ENCODE measurements at regions not wholly inside any gene's neighbourhood (a gene's known extent, or its start where the extent isn't known, plus 50 kb on each side); places are given as distances from the start of the nearest gene placed in this dataset.

- Mint-ChIP-seq H3K36me3 (ENCODE audit: low read depth) (no peaks in the 10 kb centered on the region), H3K27me3 (ENCODE audit: low read depth) (no peaks in the 10 kb centered on the region), H3K4me1 (no peaks in the 10 kb centered on the region), H3K27ac (ENCODE audit: unreplicated experiment) (no peak overlapping the region), H3K4me3 (no peak overlapping the region), H3K9me3 (peaks cover 2% of the 10 kb centered on the region)
- TF ChIP-seq, protein P1, sequence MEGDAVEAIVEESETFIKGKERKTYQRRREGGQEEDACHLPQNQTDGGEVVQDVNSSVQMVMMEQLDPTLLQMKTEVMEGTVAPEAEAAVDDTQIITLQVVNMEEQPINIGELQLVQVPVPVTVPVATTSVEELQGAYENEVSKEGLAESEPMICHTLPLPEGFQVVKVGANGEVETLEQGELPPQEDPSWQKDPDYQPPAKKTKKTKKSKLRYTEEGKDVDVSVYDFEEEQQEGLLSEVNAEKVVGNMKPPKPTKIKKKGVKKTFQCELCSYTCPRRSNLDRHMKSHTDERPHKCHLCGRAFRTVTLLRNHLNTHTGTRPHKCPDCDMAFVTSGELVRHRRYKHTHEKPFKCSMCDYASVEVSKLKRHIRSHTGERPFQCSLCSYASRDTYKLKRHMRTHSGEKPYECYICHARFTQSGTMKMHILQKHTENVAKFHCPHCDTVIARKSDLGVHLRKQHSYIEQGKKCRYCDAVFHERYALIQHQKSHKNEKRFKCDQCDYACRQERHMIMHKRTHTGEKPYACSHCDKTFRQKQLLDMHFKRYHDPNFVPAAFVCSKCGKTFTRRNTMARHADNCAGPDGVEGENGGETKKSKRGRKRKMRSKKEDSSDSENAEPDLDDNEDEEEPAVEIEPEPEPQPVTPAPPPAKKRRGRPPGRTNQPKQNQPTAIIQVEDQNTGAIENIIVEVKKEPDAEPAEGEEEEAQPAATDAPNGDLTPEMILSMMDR (conservative IDR thresholded peaks at IDR 0.05): no peak
- DNase-seq (ENCODE audit: low read depth, low spot score): no peak
Measured at GRCh38 chr4:141913928-141914327, 277.5 kb downstream of the IL15 start.

DNA sequence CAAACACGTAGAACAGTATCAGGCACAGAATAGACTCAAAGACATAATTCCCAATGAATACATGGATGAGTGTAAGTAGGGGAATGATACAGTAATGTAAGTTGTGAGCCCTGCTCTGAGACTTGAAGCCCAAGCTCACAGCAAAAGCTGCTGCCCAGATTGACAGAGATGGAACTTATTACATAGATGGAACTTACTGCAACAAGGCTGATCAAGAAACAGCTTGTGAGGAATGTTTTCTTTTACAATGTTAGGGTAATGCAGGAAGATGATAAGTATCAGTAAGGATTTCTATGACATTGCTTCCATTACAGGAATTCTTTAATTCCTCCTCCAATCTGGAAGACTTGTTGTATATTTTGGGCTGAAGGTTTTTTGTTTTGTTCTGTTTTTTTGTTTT is 278.4 kb downstream of the IL15 start:
- Mint-ChIP-seq H3K4me3 (no peak overlapping the region), H3K4me1 (no peaks in the 10 kb centered on the region), H3K27ac (ENCODE audit: unreplicated experiment) (no peak overlapping the region), H3K36me3 (ENCODE audit: low read depth) (no peaks in the 10 kb centered on the region), H3K27me3 (ENCODE audit: low read depth) (no peaks in the 10 kb centered on the region), H3K9me3 (peaks cover 2% of the 10 kb centered on the region)
- TF ChIP-seq, protein P1 (conservative IDR thresholded peaks at IDR 0.05): no peak
- DNase-seq (ENCODE audit: low read depth, low spot score): no peak

DNA sequence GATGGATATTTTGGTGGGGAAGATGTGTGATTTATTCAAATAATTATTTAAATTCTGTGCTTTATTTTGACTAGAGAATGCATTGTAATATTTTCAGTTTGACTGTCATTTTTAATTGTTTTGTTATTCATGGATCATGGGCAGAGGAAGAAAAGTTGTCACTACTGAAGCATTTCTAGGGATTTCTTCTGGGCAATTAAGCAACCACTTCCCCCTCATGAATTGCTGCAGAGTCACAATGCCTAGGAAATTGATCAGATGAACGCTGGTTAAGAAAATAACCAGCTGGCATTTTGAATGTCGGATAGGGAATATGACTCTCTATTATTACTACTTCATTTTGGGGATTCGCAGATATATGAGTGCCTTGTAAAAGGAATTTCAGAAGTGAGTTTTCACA is 283.3 kb downstream of the IL15 start:
- Mint-ChIP-seq H3K27ac (ENCODE audit: unreplicated experiment) (no peak overlapping the region), H3K4me1 (no peaks in the 10 kb centered on the region), H3K27me3 (ENCODE audit: low read depth) (no peaks in the 10 kb centered on the region), H3K9me3 (peaks cover 2% of the 10 kb centered on the region), H3K36me3 (ENCODE audit: low read depth) (no peaks in the 10 kb centered on the region), H3K4me3 (no peak overlapping the region)
- no peak for DNase-seq (ENCODE audit: low read depth, low spot score)
- TF ChIP-seq, protein P1 (conservative IDR thresholded peaks at IDR 0.05): no peak

- Mint-ChIP-seq H3K4me3 (no peak overlapping the region), H3K4me1 (no peaks in the 10 kb centered on the region), H3K36me3 (ENCODE audit: low read depth) (no peaks in the 10 kb centered on the region), H3K27me3 (ENCODE audit: low read depth) (no peaks in the 10 kb centered on the region), H3K9me3 (peaks cover 2% of the 10 kb centered on the region), H3K27ac (ENCODE audit: unreplicated experiment) (no peak overlapping the region)
- TF ChIP-seq, protein P1 (conservative IDR thresholded peaks at IDR 0.05): no peak
- DNase-seq (ENCODE audit: low read depth, low spot score): no peak
Measured at GRCh38 chr4:141921293-141921692, 284.9 kb downstream of the IL15 start.

- Mint-ChIP-seq H3K27ac (ENCODE audit: unreplicated experiment) (no peak overlapping the region), H3K27me3 (ENCODE audit: low read depth) (no peaks in the 10 kb centered on the region), H3K9me3 (peaks cover 2% of the 10 kb centered on the region), H3K4me3 (no peak overlapping the region), H3K36me3 (ENCODE audit: low read depth) (no peaks in the 10 kb centered on the region), H3K4me1 (no peaks in the 10 kb centered on the region)
- no peak for DNase-seq (ENCODE audit: low read depth, low spot score)
- TF ChIP-seq, protein P1 (conservative IDR thresholded peaks at IDR 0.05): no peak
Measured at GRCh38 chr4:141922236-141922635, 285.9 kb downstream of the IL15 start.

DNA sequence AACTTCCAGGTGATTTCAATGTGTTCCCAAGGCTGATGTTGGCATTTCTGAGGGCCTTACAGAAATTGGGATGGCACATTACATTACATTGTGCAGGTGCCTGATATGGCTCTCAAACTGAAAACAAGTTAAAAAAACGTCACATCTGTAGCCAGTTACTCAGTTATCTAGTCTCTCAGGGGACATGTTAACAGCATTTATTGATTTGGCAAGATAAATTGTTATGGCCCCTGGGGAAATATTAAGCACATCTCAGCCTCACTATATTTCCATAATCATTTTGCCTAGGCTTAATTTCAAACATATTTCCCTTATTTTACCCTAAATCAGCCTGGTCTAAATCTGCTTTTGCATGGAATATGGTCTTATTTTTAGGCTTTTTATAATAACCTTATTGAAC is 290.0 kb downstream of the IL15 start:
- Mint-ChIP-seq H3K4me3 (no peak overlapping the region), H3K4me1 (no peaks in the 10 kb centered on the region), H3K27me3 (ENCODE audit: low read depth) (no peaks in the 10 kb centered on the region), H3K9me3 (no peaks in the 10 kb centered on the region), H3K27ac (ENCODE audit: unreplicated experiment) (no peak overlapping the region), H3K36me3 (ENCODE audit: low read depth) (no peaks in the 10 kb centered on the region)
- TF ChIP-seq, protein P1 (conservative IDR thresholded peaks at IDR 0.05): no peak
- DNase-seq (ENCODE audit: low read depth, low spot score): no peak

Data from neural crest cell (in vitro differentiated cells).